ENCODE measurements at regions not wholly inside any gene's neighbourhood (a gene's known extent, or its start where the extent isn't known, plus 50 kb on each side); places are given as distances from the start of the nearest gene placed in this dataset.

- H3K4me1 ChIP-seq (ENCODE audit: control insufficient read depth in 2 of 2, insufficient read depth in 2 of 2, low read length in 2 of 2) = no peaks in the 10 kb centered on the region
- no peak overlapping the region for H3K9ac ChIP-seq (ENCODE audit: low read depth in 1 of 2, low read length in 2 of 2)
- no peak overlapping the region for H3K27ac ChIP-seq (ENCODE audit: low read depth in 2 of 2, low read length in 2 of 2)
- H3K9me3 ChIP-seq (ENCODE audit: control insufficient read depth in 2 of 2, low read length in 2 of 2) = no peaks in the 10 kb centered on the region
- H3K27me3 ChIP-seq (ENCODE audit: control insufficient read depth in 2 of 2, insufficient read depth in 2 of 2, low read length in 2 of 2) = no peaks in the 10 kb centered on the region
- no peaks in the 10 kb centered on the region for H3K36me3 ChIP-seq (ENCODE audit: control insufficient read depth in 2 of 2, insufficient read depth in 2 of 2, low read length in 2 of 2)
- H3K4me3 ChIP-seq (ENCODE audit: low read length in 2 of 2) = no peak overlapping the region
Measured at GRCh38 chr4:115315182-115315581, 201.8 kb upstream of the NDST4 start.

- H3K36me3 ChIP-seq (ENCODE audit: control insufficient read depth in 2 of 2, insufficient read depth in 2 of 2, low read length in 2 of 2) = no peaks in the 10 kb centered on the region
- H3K9me3 ChIP-seq (ENCODE audit: control insufficient read depth in 2 of 2, low read length in 2 of 2) = no peaks in the 10 kb centered on the region
- no peaks in the 10 kb centered on the region for H3K27me3 ChIP-seq (ENCODE audit: control insufficient read depth in 2 of 2, insufficient read depth in 2 of 2, low read length in 2 of 2)
- H3K4me3 ChIP-seq (ENCODE audit: low read length in 2 of 2) = no peak overlapping the region
- H3K4me1 ChIP-seq (ENCODE audit: control insufficient read depth in 2 of 2, insufficient read depth in 2 of 2, low read length in 2 of 2) = no peaks in the 10 kb centered on the region
- no peak overlapping the region for H3K27ac ChIP-seq (ENCODE audit: low read depth in 2 of 2, low read length in 2 of 2)
- no peak overlapping the region for H3K9ac ChIP-seq (ENCODE audit: low read depth in 1 of 2, low read length in 2 of 2)
Measured at GRCh38 chr4:115310641-115311040, 197.2 kb upstream of the NDST4 start.

- Histone ChIP-seq H3K36me3 (ENCODE audit: control insufficient read depth in 2 of 2, insufficient read depth in 2 of 2, low read length in 2 of 2) (no peaks in the 10 kb centered on the region), H3K27ac (ENCODE audit: low read depth in 2 of 2, low read length in 2 of 2) (no peak overlapping the region), H3K27me3 (ENCODE audit: control insufficient read depth in 2 of 2, insufficient read depth in 2 of 2, low read length in 2 of 2) (no peaks in the 10 kb centered on the region), H3K9ac (ENCODE audit: low read depth in 1 of 2, low read length in 2 of 2) (no peak overlapping the region), H3K4me3 (ENCODE audit: low read length in 2 of 2) (no peak overlapping the region), H3K9me3 (ENCODE audit: control insufficient read depth in 2 of 2, low read length in 2 of 2) (no peaks in the 10 kb centered on the region), H3K4me1 (ENCODE audit: control insufficient read depth in 2 of 2, insufficient read depth in 2 of 2, low read length in 2 of 2) (no peaks in the 10 kb centered on the region)
Measured at GRCh38 chr4:115294717-115295116, 181.3 kb upstream of the NDST4 start.

- H3K9ac ChIP-seq (ENCODE audit: low read depth in 1 of 2, low read length in 2 of 2) = no peak overlapping the region
Measured at GRCh38 chr4:115293093-115293462, 179.7 kb upstream of the NDST4 start.

GRCh38 chr4:115292320-115293092 lies 179.1 kb upstream of the NDST4 start:
- Histone ChIP-seq H3K4me3 (ENCODE audit: low read length in 2 of 2) (no peak overlapping the region), H3K36me3 (ENCODE audit: control insufficient read depth in 2 of 2, insufficient read depth in 2 of 2, low read length in 2 of 2) (no peaks in the 10 kb centered on the region), H3K9me3 (ENCODE audit: control insufficient read depth in 2 of 2, low read length in 2 of 2) (no peaks in the 10 kb centered on the region), H3K27ac (ENCODE audit: low read depth in 2 of 2, low read length in 2 of 2) (no peak overlapping the region), H3K4me1 (ENCODE audit: control insufficient read depth in 2 of 2, insufficient read depth in 2 of 2, low read length in 2 of 2) (no peaks in the 10 kb centered on the region), H3K27me3 (ENCODE audit: control insufficient read depth in 2 of 2, insufficient read depth in 2 of 2, low read length in 2 of 2) (no peaks in the 10 kb centered on the region), H3K9ac (ENCODE audit: low read depth in 1 of 2, low read length in 2 of 2) (no peak overlapping the region)

More at GRCh38 chr4:115293093-115293462, 179.7 kb upstream of the NDST4 start:
- Histone ChIP-seq H3K36me3 (ENCODE audit: control insufficient read depth in 2 of 2, insufficient read depth in 2 of 2, low read length in 2 of 2) (no peaks in the 10 kb centered on the region), H3K27ac (ENCODE audit: low read depth in 2 of 2, low read length in 2 of 2) (no peak overlapping the region), H3K4me1 (ENCODE audit: control insufficient read depth in 2 of 2, insufficient read depth in 2 of 2, low read length in 2 of 2) (no peaks in the 10 kb centered on the region), H3K27me3 (ENCODE audit: control insufficient read depth in 2 of 2, insufficient read depth in 2 of 2, low read length in 2 of 2) (no peaks in the 10 kb centered on the region), H3K9me3 (ENCODE audit: control insufficient read depth in 2 of 2, low read length in 2 of 2) (no peaks in the 10 kb centered on the region), H3K4me3 (ENCODE audit: low read length in 2 of 2) (no peak overlapping the region)

GRCh38 chr4:115287426-115287825 lies 174.0 kb upstream of the NDST4 start:
- Histone ChIP-seq H3K27ac (ENCODE audit: low read depth in 2 of 2, low read length in 2 of 2) (no peak overlapping the region), H3K9me3 (ENCODE audit: control insufficient read depth in 2 of 2, low read length in 2 of 2) (no peaks in the 10 kb centered on the region), H3K27me3 (ENCODE audit: control insufficient read depth in 2 of 2, insufficient read depth in 2 of 2, low read length in 2 of 2) (no peaks in the 10 kb centered on the region), H3K4me3 (ENCODE audit: low read length in 2 of 2) (no peak overlapping the region), H3K9ac (ENCODE audit: low read depth in 1 of 2, low read length in 2 of 2) (no peak overlapping the region), H3K4me1 (ENCODE audit: control insufficient read depth in 2 of 2, insufficient read depth in 2 of 2, low read length in 2 of 2) (no peaks in the 10 kb centered on the region), H3K36me3 (ENCODE audit: control insufficient read depth in 2 of 2, insufficient read depth in 2 of 2, low read length in 2 of 2) (no peaks in the 10 kb centered on the region)

GRCh38 chr4:115279330-115279729 lies 165.9 kb upstream of the NDST4 start:
- no peak overlapping the region for H3K27ac ChIP-seq (ENCODE audit: low read depth in 2 of 2, low read length in 2 of 2)
- no peaks in the 10 kb centered on the region for H3K9me3 ChIP-seq (ENCODE audit: control insufficient read depth in 2 of 2, low read length in 2 of 2)

GRCh38 chr4:115278830-115279229 lies 165.4 kb upstream of the NDST4 start:
- Histone ChIP-seq H3K4me1 (ENCODE audit: control insufficient read depth in 2 of 2, insufficient read depth in 2 of 2, low read length in 2 of 2) (no peaks in the 10 kb centered on the region), H3K27me3 (ENCODE audit: control insufficient read depth in 2 of 2, insufficient read depth in 2 of 2, low read length in 2 of 2) (no peaks in the 10 kb centered on the region), H3K9me3 (ENCODE audit: control insufficient read depth in 2 of 2, low read length in 2 of 2) (no peaks in the 10 kb centered on the region), H3K4me3 (ENCODE audit: low read length in 2 of 2) (no peak overlapping the region), H3K27ac (ENCODE audit: low read depth in 2 of 2, low read length in 2 of 2) (no peak overlapping the region), H3K36me3 (ENCODE audit: control insufficient read depth in 2 of 2, insufficient read depth in 2 of 2, low read length in 2 of 2) (no peaks in the 10 kb centered on the region), H3K9ac (ENCODE audit: low read depth in 1 of 2, low read length in 2 of 2) (no peak overlapping the region)

More at GRCh38 chr4:115279330-115279729, 165.9 kb upstream of the NDST4 start:
- no peaks in the 10 kb centered on the region for H3K27me3 ChIP-seq (ENCODE audit: control insufficient read depth in 2 of 2, insufficient read depth in 2 of 2, low read length in 2 of 2)
- H3K9ac ChIP-seq (ENCODE audit: low read depth in 1 of 2, low read length in 2 of 2) = no peak overlapping the region
- H3K4me3 ChIP-seq (ENCODE audit: low read length in 2 of 2) = no peak overlapping the region
- H3K4me1 ChIP-seq (ENCODE audit: control insufficient read depth in 2 of 2, insufficient read depth in 2 of 2, low read length in 2 of 2) = no peaks in the 10 kb centered on the region
- H3K36me3 ChIP-seq (ENCODE audit: control insufficient read depth in 2 of 2, insufficient read depth in 2 of 2, low read length in 2 of 2) = no peaks in the 10 kb centered on the region

- Histone ChIP-seq H3K9me3 (ENCODE audit: control insufficient read depth in 2 of 2, low read length in 2 of 2) (no peaks in the 10 kb centered on the region), H3K27ac (ENCODE audit: low read depth in 2 of 2, low read length in 2 of 2) (no peak overlapping the region)
Measured at GRCh38 chr4:115275615-115276014, 162.2 kb upstream of the NDST4 start.

GRCh38 chr4:115274545-115274944 lies 161.1 kb upstream of the NDST4 start:
- H3K9me3 ChIP-seq (ENCODE audit: control insufficient read depth in 2 of 2, low read length in 2 of 2) = no peaks in the 10 kb centered on the region
- no peaks in the 10 kb centered on the region for H3K4me1 ChIP-seq (ENCODE audit: control insufficient read depth in 2 of 2, insufficient read depth in 2 of 2, low read length in 2 of 2)
- no peak overlapping the region for H3K9ac ChIP-seq (ENCODE audit: low read depth in 1 of 2, low read length in 2 of 2)
- no peaks in the 10 kb centered on the region for H3K36me3 ChIP-seq (ENCODE audit: control insufficient read depth in 2 of 2, insufficient read depth in 2 of 2, low read length in 2 of 2)
- H3K27ac ChIP-seq (ENCODE audit: low read depth in 2 of 2, low read length in 2 of 2) = no peak overlapping the region
- no peak overlapping the region for H3K4me3 ChIP-seq (ENCODE audit: low read length in 2 of 2)
- H3K27me3 ChIP-seq (ENCODE audit: control insufficient read depth in 2 of 2, insufficient read depth in 2 of 2, low read length in 2 of 2) = no peaks in the 10 kb centered on the region

More at GRCh38 chr4:115275615-115276014, 162.2 kb upstream of the NDST4 start:
- Histone ChIP-seq H3K36me3 (ENCODE audit: control insufficient read depth in 2 of 2, insufficient read depth in 2 of 2, low read length in 2 of 2) (no peaks in the 10 kb centered on the region), H3K9ac (ENCODE audit: low read depth in 1 of 2, low read length in 2 of 2) (no peak overlapping the region), H3K4me1 (ENCODE audit: control insufficient read depth in 2 of 2, insufficient read depth in 2 of 2, low read length in 2 of 2) (no peaks in the 10 kb centered on the region), H3K4me3 (ENCODE audit: low read length in 2 of 2) (no peak overlapping the region), H3K27me3 (ENCODE audit: control insufficient read depth in 2 of 2, insufficient read depth in 2 of 2, low read length in 2 of 2) (no peaks in the 10 kb centered on the region)
